DND-41 (cell line): ENCODE measurements at regions not wholly inside any gene's neighbourhood (a gene's known extent, or its start where the extent isn't known, plus 50 kb on each side); places are given as distances from the start of the nearest gene placed in this dataset.

Experiments
- EZH2 ChIP-seq: IDR thresholded peaks from 3 replicates; pipeline ENCODE4 v1.6.1; 2012; ENCODE audit warnings: borderline replicate concordance, low read depth, mild to moderate bottlenecking, moderate library complexity, low read length, inconsistent platforms; ENCODE audit not compliant: severe bottlenecking
- TF ChIP-seq, protein P1 (sequence below): IDR thresholded peaks from 2 replicates; pipeline ENCODE4 v1.5.1; 2012; ENCODE audit warnings: borderline replicate concordance, low read length, moderate library complexity, mild to moderate bottlenecking; ENCODE audit not compliant: poor library complexity, severe bottlenecking; ENCODE audit errors: extremely low read depth

DNA sequence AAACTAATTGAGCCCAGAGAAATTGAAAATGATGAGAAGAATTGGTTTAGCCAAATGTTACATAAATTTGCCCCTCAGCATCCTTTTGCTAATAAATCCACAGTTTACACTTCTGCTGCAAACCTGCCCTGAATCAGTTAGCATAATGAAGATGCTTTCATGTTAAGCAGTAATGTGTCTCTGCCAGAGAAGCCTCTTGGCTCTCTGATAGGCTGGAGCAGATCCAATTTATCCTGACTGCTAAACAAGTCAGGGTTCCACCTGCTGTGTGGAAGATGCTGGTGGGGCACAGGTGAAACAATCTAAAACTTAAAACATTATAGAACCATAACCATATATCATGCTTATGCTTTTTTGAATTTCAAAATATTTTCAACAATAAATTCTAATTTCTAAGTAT, 946.8 kb downstream of the OTOL1 start:
- TF ChIP-seq, protein P1, sequence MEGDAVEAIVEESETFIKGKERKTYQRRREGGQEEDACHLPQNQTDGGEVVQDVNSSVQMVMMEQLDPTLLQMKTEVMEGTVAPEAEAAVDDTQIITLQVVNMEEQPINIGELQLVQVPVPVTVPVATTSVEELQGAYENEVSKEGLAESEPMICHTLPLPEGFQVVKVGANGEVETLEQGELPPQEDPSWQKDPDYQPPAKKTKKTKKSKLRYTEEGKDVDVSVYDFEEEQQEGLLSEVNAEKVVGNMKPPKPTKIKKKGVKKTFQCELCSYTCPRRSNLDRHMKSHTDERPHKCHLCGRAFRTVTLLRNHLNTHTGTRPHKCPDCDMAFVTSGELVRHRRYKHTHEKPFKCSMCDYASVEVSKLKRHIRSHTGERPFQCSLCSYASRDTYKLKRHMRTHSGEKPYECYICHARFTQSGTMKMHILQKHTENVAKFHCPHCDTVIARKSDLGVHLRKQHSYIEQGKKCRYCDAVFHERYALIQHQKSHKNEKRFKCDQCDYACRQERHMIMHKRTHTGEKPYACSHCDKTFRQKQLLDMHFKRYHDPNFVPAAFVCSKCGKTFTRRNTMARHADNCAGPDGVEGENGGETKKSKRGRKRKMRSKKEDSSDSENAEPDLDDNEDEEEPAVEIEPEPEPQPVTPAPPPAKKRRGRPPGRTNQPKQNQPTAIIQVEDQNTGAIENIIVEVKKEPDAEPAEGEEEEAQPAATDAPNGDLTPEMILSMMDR, result no peak
- no peak for TF ChIP-seq EZH2
